Sigmoid colon (tissue), 6 donors: ENCODE measurements at regions not wholly inside any gene's neighbourhood (a gene's known extent, or its start where the extent isn't known, plus 50 kb on each side); places are given as distances from the start of the nearest gene placed in this dataset.

Experiments used
- DNase-seq: peaks from one replicate; pipeline ENCODE4 v3.0.0-alpha.2; 2019
- H3K27ac ChIP-seq, 4 donors: fragments of 200-600 bp; sonication (generic); one replicate each; pipeline ENCODE4 v1.5.1; 2016 to 2019; ENCODE audit warnings: mild to moderate bottlenecking in 1 of 4
- H3K27me3 ChIP-seq, 3 donors: fragments of 200-600 bp; sonication (generic); one replicate each; pipeline ENCODE4 v1.5.1; 2019; ENCODE audit warnings: mild to moderate bottlenecking in 1 of 3
- H3K36me3 ChIP-seq, 4 donors: fragments of 200-600 bp; sonication (generic); one replicate each; pipeline ENCODE4 v1.5.1; 2016 to 2019
- H3K4me1 ChIP-seq, 4 donors: fragments of 200-600 bp; sonication (generic); one replicate each; pipeline ENCODE4 v1.5.1; 2017 to 2019
- H3K4me3 ChIP-seq, 4 donors: fragments of 200-600 bp; sonication (generic); one replicate each; pipeline ENCODE4 v1.5.1; 2017 to 2019; ENCODE audit warnings: mild to moderate bottlenecking in 2 of 4, moderate library complexity in 1 of 4
- H3K9me3 ChIP-seq, 4 donors: fragments of 200-600 bp in 3 of 4; sonication (generic) in 3 of 4; one replicate each; pipeline versions ENCODE4 v1.5.1 to v1.6.1; 2013 to 2019
- EP300 ChIP-seq, 4 donors: sonication (generic); formaldehyde crosslinking; IDR thresholded peaks; one replicate each; pipeline ENCODE4 v1.6.1; 2017; ENCODE audit warnings: antibody characterized with exemption in 4 of 4
- POLR2A ChIP-seq, 2 donors: fragments of 450-650 bp; IDR thresholded peaks; one replicate each; pipeline ENCODE4 v1.6.1; 2016; ENCODE audit warnings: antibody characterized with exemption in 2 of 2, mild to moderate bottlenecking in 2 of 2, moderate library complexity in 2 of 2
- POLR2AphosphoS5 ChIP-seq, 4 donors: sonication (generic); formaldehyde crosslinking; IDR thresholded peaks; one replicate each; pipeline ENCODE4 v1.6.1; 2017; ENCODE audit warnings: antibody characterized with exemption in 4 of 4
- WGBS, 2 donors: extraction: QIAGEN DNeasy Blood & Tissue Kit; methylation state at CpG; one replicate each; pipeline ENCODE4 v1.1.7; 2013; 5-methylcytosine and 5-hydroxymethylcytosine counted together
- intact Hi-C: fragments of 100-400 bp; cut with DNase I; formaldehyde crosslinking; loops from one replicate; pipeline ENCODE4 v1.15.1; 2023
- TF ChIP-seq, protein P1 (sequence below), 4 experiments: fragments of 450-650 bp in 3 of 4; fragments of 200-600 bp in 1 of 4; IDR thresholded peaks; one replicate each; pipeline ENCODE4 v1.5.1; 2016 to 2019; ENCODE audit warnings: antibody characterized with exemption in 4 of 4, mild to moderate bottlenecking in 3 of 4, moderate library complexity in 2 of 4
- donor health status: healthy with polysubstance abuse.
- donor health status: healthy.

DNA sequence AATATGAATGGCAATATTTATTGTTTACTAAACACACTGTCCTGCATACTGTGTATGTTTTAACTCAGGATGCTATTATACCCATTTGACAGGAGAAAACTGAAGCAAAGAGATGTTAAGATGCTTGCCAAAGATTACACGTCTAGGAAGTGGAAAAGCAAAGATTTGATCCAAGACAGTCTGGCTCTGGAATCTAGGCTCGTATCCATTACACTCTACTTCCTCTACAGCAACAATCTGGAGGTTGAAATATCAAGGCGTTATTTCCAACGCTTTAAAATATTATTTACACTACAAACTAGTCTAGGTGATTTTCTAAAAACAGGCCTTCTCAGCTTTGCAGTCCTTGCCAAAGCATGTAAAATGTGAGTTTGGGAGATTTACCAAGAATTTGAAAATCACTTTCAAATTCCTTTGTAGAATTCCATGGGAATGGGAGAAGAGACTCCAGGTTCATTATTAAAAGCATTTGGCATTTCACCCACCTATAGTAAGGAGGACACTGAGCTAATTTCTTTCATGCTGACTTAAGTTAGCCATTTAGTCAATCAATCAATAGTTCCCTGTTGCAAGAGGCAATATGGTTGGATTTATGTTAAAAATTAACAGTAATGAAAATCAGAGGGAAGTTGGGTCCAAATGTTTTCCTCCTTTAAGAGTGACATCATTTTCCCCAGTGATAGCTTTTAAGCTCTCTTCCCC, 356.3 kb upstream of the SMARCA2 start:
- no peak overlapping the region for H3K27ac ChIP-seq
- no peaks in the 10 kb centered on the region for H3K9me3 ChIP-seq
- H3K36me3 ChIP-seq = no peaks in the 10 kb centered on the region
- TF ChIP-seq, protein P1, sequence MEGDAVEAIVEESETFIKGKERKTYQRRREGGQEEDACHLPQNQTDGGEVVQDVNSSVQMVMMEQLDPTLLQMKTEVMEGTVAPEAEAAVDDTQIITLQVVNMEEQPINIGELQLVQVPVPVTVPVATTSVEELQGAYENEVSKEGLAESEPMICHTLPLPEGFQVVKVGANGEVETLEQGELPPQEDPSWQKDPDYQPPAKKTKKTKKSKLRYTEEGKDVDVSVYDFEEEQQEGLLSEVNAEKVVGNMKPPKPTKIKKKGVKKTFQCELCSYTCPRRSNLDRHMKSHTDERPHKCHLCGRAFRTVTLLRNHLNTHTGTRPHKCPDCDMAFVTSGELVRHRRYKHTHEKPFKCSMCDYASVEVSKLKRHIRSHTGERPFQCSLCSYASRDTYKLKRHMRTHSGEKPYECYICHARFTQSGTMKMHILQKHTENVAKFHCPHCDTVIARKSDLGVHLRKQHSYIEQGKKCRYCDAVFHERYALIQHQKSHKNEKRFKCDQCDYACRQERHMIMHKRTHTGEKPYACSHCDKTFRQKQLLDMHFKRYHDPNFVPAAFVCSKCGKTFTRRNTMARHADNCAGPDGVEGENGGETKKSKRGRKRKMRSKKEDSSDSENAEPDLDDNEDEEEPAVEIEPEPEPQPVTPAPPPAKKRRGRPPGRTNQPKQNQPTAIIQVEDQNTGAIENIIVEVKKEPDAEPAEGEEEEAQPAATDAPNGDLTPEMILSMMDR (IDR thresholded peaks at IDR 0.05) = no peak
- TF ChIP-seq POLR2AphosphoS5 (IDR thresholded peaks at IDR 0.05) (no peak), POLR2A (IDR thresholded peaks at IDR 0.05) (no peak), EP300 (IDR thresholded peaks at IDR 0.05) (no peak)
- H3K4me1 ChIP-seq = no peaks in the 10 kb centered on the region
- DNase-seq = no peak
- WGBS, 2 donors = 79% methylated on average over 4 of the region's 4 CpGs
- no peak overlapping the region for H3K4me3 ChIP-seq
- intact Hi-C loops = no loop called here
- no peaks in the 10 kb centered on the region for H3K27me3 ChIP-seq

DNA sequence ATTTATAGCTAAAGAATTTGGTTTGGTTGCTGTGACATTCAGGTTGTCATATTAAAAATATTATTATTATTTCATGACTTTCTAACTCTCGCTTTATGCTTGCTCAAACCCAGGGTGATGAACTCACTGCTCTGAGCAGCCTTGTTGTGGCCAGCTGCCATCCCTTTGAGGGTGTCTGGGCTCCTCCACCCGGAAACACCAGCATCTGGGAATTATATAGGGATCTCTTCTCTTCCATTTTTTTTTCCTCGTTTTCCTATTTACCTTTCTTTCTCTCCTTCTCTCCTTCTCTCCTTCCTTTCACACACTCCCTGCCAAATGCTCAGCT, 355.8 kb upstream of the SMARCA2 start:
- Histone ChIP-seq H3K4me1 (no peaks in the 10 kb centered on the region), H3K27me3 (no peaks in the 10 kb centered on the region), H3K4me3 (no peak overlapping the region), H3K27ac (no peak overlapping the region), H3K9me3 (no peaks in the 10 kb centered on the region), H3K36me3 (no peaks in the 10 kb centered on the region)
- DNase-seq = no peak
- intact Hi-C loops = no loop called here
- WGBS, 2 donors = 73 to 82% methylated on average over 3 of the region's 3 CpGs
- TF ChIP-seq POLR2AphosphoS5 (IDR thresholded peaks at IDR 0.05) (no peak), EP300 (IDR thresholded peaks at IDR 0.05) (no peak), POLR2A (IDR thresholded peaks at IDR 0.05) (no peak)
- TF ChIP-seq, protein P1 (IDR thresholded peaks at IDR 0.05) = no peak

DNA sequence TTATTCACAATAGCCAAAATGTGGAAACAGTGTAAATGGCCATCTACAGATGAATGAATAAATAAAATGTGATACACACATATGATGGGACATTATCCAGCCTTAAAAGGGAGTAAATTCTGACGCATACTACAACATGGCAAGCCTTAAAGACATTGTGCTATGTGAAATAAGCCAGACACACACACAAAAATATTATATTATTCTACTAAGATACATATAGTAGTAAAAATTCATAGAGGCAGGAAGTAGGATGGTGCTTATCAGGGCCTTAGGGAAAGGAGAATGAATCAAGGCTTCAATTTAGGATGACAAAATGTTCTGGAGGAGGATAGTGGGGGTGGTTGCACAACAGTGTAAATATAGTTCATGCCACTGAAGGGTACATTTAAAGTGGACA, 346.7 kb upstream of the SMARCA2 start:
- Histone ChIP-seq H3K9me3 (peaks cover 0 to 4% (median 2%) of the 10 kb centered on the region in 4 donors), H3K4me3 (no peak overlapping the region), H3K27me3 (no peaks in the 10 kb centered on the region), H3K27ac (no peak overlapping the region), H3K4me1 (no peaks in the 10 kb centered on the region), H3K36me3 (no peaks in the 10 kb centered on the region)
- WGBS, 2 donors = 88 to 99% methylated on average over 1 of the region's 1 CpG
- no peak for DNase-seq
- intact Hi-C loops = no loop called here
- TF ChIP-seq POLR2AphosphoS5 (IDR thresholded peaks at IDR 0.05) = no peak
- TF ChIP-seq, protein P1 (IDR thresholded peaks at IDR 0.05) = no peak
- no peak for TF ChIP-seq EP300 (IDR thresholded peaks at IDR 0.05)
- TF ChIP-seq POLR2A (IDR thresholded peaks at IDR 0.05) = no peak

DNA sequence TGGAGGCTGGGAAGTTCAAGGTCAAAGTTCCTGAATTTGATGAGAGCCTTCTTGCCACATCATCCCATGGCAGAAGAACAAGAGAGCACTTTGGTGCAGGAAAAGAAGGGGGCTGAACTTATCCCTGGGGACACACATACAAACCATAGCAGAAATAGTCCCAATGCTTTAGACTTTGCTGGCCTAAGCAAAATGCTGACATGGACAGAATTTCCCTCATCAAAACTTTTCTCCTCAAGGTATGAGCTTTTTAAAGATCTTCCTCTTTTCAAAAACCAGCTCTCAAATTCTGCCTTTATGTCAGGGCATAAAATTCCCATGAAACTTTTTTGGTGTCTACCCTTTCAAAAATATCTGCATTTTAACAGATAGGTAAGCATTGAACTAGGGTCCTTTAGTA, 341.8 kb upstream of the SMARCA2 start:
- H3K9me3 ChIP-seq = no peaks in the 10 kb centered on the region
- H3K27ac ChIP-seq = no peak overlapping the region

More for the DNA sequence above, 341.8 kb upstream of the SMARCA2 start:
- Histone ChIP-seq H3K27me3 (no peaks in the 10 kb centered on the region), H3K4me3 (no peak overlapping the region), H3K4me1 (no peaks in the 10 kb centered on the region), H3K36me3 (no peaks in the 10 kb centered on the region)
- intact Hi-C loops = no loop called here
- TF ChIP-seq, protein P1 (IDR thresholded peaks at IDR 0.05) = no peak
- TF ChIP-seq POLR2AphosphoS5 (IDR thresholded peaks at IDR 0.05) (no peak), POLR2A (IDR thresholded peaks at IDR 0.05) (no peak), EP300 (IDR thresholded peaks at IDR 0.05) (no peak)
- no peak for DNase-seq
